WTC11 (cell line): ENCODE measurements at regions not wholly inside any gene's neighbourhood (a gene's known extent, or its start where the extent isn't known, plus 50 kb on each side); places are given as distances from the start of the nearest gene placed in this dataset.

Source experiments
- CREB1 ChIP-seq: sonication (generic); formaldehyde crosslinking; IDR thresholded peaks from 2 replicates; pipeline ENCODE4 v1.8.0; 2023; ENCODE audit warnings: mild to moderate bottlenecking, missing genetic modification reagents
- CTCF ChIP-seq: fragments of 200-600 bp; IDR thresholded peaks from 2 replicates; pipeline ENCODE4 v1.8.0; 2022; ENCODE audit warnings: antibody characterized with exemption
- E2F4 ChIP-seq: sonication (generic); formaldehyde crosslinking; IDR thresholded peaks from 2 replicates; pipeline ENCODE4 v1.8.1; 2022; ENCODE audit warnings: low read depth, mild to moderate bottlenecking, moderate library complexity, missing genetic modification reagents, borderline replicate concordance
- FOXK1 ChIP-seq: sonication (generic); formaldehyde crosslinking; IDR thresholded peaks from 2 replicates; pipeline ENCODE4 v1.8.0; 2022; ENCODE audit warnings: mild to moderate bottlenecking, moderate library complexity, missing genetic modification reagents
- GTF2I ChIP-seq: fragments of 250-450 bp; sonication (Bioruptor Pico); conservative IDR thresholded peaks from 2 replicates; pipeline ENCODE4 v1.4.0; 2021; ENCODE audit warnings: mild to moderate bottlenecking
- HMGXB4 ChIP-seq: sonication (generic); formaldehyde crosslinking; IDR thresholded peaks from 2 replicates; pipeline ENCODE4 v1.8.1; 2023; ENCODE audit warnings: mild to moderate bottlenecking, moderate library complexity, missing genetic modification reagents
- NFYB ChIP-seq: sonication (generic); formaldehyde crosslinking; conservative IDR thresholded peaks from 2 replicates; pipeline ENCODE4 v1.8.0; 2022; ENCODE audit warnings: low read depth, missing genetic modification reagents
- PRRX2 ChIP-seq: fragments of 250-450 bp; sonication (Bioruptor Pico); IDR thresholded peaks from 2 replicates; pipeline ENCODE4 v1.8.0; 2021; ENCODE audit warnings: mild to moderate bottlenecking
- TEAD4 ChIP-seq: sonication (generic); formaldehyde crosslinking; IDR thresholded peaks from 2 replicates; pipeline ENCODE4 v1.8.0; 2022; ENCODE audit warnings: mild to moderate bottlenecking, missing genetic modification reagents
- TP53 ChIP-seq: sonication (generic); formaldehyde crosslinking; IDR thresholded peaks from 2 replicates; pipeline ENCODE4 v1.8.1; 2023; ENCODE audit warnings: mild to moderate bottlenecking, missing genetic modification reagents
- USF1 ChIP-seq: sonication (generic); formaldehyde crosslinking; IDR thresholded peaks from 2 replicates; pipeline ENCODE4 v1.8.0; 2022; ENCODE audit warnings: mild to moderate bottlenecking, missing genetic modification reagents
- ZNF281 ChIP-seq: sonication (generic); formaldehyde crosslinking; IDR thresholded peaks from 2 replicates; pipeline ENCODE4 v1.8.0; 2023; ENCODE audit warnings: mild to moderate bottlenecking, missing genetic modification reagents
- ZNF512 ChIP-seq: sonication (generic); formaldehyde crosslinking; IDR thresholded peaks from 2 replicates; pipeline ENCODE4 v1.8.1; 2022; ENCODE audit warnings: missing genetic modification reagents, borderline replicate concordance

GRCh38 chr7:17487343-17487742 is 188.9 kb downstream of the AHR start:
- TF ChIP-seq ZNF512 (CRISPR knock-in tag) = no peak
- TF ChIP-seq E2F4 (CRISPR knock-in tag) = no peak
- TF ChIP-seq CTCF = no peak
- TF ChIP-seq PRRX2 = no peak
- TF ChIP-seq GTF2I (CRISPR knock-in tag) = no peak
- no peak for TF ChIP-seq USF1 (CRISPR knock-in tag)
- no peak for TF ChIP-seq CREB1 (CRISPR knock-in tag)
- no peak for TF ChIP-seq TP53 (CRISPR knock-in tag)
- no peak for TF ChIP-seq ZNF281 (CRISPR knock-in tag)
- TF ChIP-seq FOXK1 (CRISPR knock-in tag) = no peak
- TF ChIP-seq NFYB (CRISPR knock-in tag) = no peak
- no peak for TF ChIP-seq TEAD4 (CRISPR knock-in tag)
- TF ChIP-seq HMGXB4 = no peak
